NCI-H1436 treated with DMSO at 0.1 percent for 48 hours (cell line): ENCODE measurements at regions not wholly inside any gene's neighbourhood (a gene's known extent, or its start where the extent isn't known, plus 50 kb on each side); places are given as distances from the start of the nearest gene placed in this dataset.

Source experiments
- DNase-seq: peaks from one replicate; lab custom pipeline; 2025; lab: John Stamatoyannopoulos, UW

- no peak for DNase-seq
These were observed 253.4 kb downstream of the GXYLT1 start for GRCh38 chr12:41891226-41891625.

- no peak for DNase-seq
These were observed 256.4 kb downstream of the GXYLT1 start for GRCh38 chr12:41888285-41888684.

GRCh38 chr12:41881891-41882805, 262.5 kb downstream of the GXYLT1 start:
- DNase-seq: no peak

GRCh38 chr12:41869432-41869831, 275.2 kb downstream of the GXYLT1 start:
- no peak for DNase-seq

DNA sequence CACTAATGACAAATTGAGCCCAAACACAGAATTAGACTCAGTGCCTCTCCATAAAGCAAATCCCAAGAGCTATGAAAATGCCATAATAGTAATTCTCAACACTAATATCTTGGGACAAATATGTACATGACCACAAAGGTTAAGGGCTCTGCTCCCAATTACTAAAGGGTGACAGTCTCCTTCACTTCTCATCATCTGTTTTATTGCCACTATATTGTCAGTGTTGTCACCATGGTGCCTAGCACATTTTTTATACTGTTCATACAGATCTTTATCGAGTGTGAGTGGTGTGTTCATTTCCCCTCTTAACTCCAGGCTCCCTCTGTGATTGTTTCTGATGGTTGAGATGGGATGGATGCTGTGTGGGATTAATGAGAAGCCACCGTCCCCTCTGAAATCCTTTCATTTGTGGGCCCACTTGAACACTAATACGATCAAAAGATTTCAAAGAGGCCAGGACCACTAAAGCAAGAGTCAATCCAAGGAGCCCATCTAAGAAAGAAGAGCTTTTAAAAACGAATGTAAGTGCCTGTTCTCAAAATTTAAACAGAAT, 277.7 kb downstream of the GXYLT1 start:
- no peak for DNase-seq

GRCh38 chr12:41856228-41856627, 288.4 kb downstream of the GXYLT1 start:
- DNase-seq: no peak

DNA sequence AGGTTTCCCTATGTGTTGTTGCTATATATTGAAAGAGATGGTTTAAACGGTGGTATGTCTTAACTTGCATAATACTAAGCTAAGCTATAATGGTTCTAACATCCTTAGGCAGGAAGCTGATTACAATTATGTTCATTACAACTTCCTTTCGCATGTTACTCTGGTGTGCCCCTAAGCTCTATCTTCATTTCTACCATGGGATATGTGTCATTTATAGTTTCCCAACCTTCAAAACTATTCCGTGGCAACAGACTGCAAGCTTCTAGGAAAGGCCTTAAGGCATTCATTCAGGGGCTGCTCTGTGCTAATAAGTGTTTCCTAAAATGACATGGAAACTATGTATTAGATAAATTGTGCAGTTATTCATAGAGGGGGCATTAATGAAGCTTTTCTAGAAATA, 294.6 kb downstream of the GXYLT1 start:
- no peak for DNase-seq

GRCh38 chr12:41846718-41847117, 298.0 kb downstream of the GXYLT1 start:
- DNase-seq: no peak

DNA sequence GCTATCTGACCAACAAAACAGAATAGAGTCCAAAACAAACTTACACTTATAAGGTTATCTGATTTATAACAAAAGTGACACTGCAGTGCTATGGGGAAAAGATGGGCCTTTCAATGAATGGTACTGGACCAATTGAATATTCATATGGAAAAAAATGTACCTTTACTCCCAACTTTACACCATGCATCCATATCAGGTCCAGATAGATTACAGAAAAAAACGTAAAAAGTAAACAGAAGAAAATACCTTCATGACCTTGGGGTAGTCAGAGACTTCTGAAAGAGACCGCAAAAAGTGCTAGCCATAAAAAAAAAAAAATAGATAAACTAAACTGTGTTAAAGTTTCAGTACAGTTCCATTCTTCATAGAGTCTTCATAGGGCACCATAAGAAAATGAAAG, 308.3 kb downstream of the GXYLT1 start:
- no peak for DNase-seq

DNA sequence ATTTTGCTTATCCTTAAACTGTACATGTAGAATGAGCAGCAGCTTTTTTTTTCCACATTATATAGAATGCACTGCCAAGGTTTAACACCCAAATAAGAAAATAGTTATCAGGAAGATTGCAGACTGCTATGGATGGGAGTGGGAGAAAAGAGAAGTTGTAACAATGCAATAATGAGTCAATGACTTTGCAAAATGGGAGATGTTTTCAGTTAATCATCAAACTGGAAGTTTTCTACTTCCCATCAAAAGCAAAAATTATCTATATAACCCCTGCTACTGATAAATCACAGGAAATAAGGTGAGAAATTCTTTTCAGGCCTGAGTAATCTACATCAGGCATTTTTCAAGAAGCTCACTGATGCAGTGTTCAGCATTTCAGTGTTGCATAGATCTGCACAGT, 309.1 kb downstream of the GXYLT1 start:
- DNase-seq: no peak

GRCh38 chr12:41819948-41820347, 324.7 kb downstream of the GXYLT1 start:
- DNase-seq: no peak

DNA sequence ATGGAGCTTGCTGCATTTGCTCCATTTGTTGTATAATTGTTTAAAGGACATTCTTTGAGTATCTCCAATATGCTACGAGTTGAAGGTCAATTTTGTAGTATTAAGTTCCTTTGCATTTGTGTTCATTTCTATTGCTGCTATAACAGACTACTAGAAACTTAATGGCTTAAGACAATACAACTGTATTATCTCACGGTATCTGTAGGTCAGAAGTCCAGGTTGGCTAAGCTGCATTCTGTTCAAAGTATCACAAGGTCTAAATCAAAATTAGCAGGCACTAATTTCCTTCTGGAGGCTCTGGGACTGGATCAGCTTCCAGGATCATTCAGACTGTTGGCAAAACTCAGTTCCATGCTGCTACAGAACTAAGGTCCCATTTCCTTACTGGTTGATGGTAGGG, 340.6 kb downstream of the GXYLT1 start:
- DNase-seq: no peak

DNA sequence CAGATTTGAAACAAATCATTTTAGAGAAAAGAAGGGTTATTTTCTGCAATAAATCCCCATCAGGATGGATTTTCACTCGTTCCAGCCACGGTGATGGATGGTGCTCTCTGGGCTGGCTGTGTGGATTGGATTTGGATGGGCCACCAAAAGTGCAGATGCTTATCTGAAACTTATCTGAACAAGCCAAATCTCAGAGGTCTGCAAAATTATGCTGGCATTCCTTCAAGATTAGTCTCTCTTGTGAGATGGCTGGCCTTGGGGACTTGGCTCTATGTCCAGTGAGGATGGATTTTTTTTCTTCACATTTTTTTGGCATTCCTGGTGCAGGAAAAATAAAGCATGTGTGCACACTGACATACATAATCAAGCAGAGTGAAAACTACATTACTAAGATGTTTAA, 341.9 kb downstream of the GXYLT1 start:
- no peak for DNase-seq

GRCh38 chr12:41801261-41801660, 343.4 kb downstream of the GXYLT1 start:
- no peak for DNase-seq

- DNase-seq: no peak
These were observed 345.0 kb downstream of the GXYLT1 start for GRCh38 chr12:41799671-41800070.

DNA sequence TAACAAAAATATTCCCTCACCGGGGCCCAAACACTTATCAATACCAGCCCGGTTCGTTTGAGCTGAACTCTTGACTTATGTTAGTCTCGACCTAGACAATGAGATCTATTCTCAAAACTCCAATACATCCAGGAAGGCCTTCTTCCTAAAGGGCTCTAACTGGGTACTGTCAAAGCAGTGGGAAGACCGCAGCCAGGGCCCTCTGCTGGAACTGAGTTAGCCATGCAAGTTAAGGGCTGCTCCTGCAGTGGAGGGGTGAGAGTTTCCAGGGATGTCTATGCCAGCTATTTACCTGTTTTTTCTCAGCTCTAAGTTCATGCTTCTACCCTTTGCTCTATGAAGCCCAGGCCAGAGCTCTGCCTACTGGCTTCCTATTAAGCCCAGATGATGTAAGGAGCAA, 348.8 kb downstream of the GXYLT1 start:
- no peak for DNase-seq

GRCh38 chr12:41795051-41795600, 349.5 kb downstream of the GXYLT1 start:
- DNase-seq: peak; percentile 45

GRCh38 chr12:41794336-41794735, 350.3 kb downstream of the GXYLT1 start:
- DNase-seq: no peak

- DNase-seq: no peak
These were observed 359.7 kb downstream of the GXYLT1 start for GRCh38 chr12:41784957-41785356.

DNA sequence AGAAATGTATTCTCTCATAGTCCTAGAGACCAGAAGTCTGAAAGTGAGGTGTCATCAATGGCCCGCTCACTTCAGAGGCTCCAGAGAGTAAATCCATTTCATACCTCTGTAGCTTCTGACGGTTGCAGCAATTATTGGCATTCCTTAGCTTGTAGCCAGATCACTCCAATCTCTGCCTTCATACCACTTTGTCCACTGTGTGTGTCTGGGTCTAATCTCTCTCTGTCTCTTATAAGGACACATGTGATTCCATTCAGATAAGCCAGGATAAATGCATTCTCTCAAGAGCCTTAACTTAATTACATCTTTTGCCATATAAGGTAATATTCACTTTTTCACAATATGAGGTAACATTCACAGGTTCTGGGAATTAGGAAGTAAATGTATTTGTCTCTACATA, 365.7 kb downstream of the GXYLT1 start:
- DNase-seq: no peak

DNA sequence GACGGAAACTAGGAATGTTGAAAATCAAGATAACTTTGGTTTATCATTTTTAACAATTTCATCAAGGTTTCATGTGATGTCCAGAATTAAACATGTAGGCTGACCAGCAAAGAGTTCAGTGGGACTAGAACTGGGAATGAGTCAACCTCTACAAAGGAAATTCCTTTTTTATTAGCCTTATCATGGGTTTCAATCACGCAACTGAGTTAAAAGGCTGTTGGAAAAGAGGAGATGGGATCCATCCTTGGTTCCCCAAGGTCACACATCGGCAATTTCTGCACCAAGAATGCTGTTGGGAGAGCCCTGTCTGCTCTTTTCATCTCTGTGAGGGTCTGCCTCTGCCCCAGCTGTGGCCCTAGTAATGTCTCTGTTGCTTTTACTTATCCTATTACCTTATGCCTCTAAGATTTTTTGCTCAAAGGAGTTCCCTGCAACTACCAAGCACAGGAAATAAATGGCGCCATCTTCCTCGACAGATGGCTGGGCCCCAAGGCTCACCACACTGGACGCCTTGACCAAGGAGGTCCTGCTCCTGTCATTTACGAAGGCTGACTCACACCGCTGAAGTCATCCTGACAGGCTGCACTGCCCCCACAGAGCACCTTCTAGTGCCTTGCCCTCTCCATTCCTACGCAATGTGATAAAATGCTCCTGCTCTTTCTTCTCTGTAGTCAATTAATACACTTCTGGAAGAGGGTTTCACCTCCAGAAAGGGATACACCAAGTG, 367.4 kb downstream of the GXYLT1 start:
- no peak for DNase-seq

DNA sequence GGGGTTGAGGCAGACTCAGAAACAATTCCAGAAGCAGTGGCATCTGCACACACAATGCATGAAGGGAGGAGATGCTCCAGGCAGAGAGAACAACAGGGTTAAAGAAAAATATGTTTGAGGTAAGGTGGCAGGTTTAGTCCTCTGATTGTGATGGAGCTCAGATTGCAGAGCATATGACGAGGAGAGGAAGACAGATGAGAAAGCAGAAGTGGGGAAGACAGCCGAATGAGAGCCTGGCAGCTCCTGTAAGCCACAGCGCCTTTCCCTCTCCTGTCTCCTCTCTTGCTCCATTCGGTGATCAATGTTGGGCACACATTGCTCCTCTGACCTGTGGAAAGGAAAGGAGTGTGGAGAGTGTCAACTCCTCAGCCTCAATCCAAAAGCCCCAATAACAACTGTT, 372.2 kb downstream of the GXYLT1 start:
- no peak for DNase-seq

GRCh38 chr12:41769810-41770209, 374.9 kb downstream of the GXYLT1 start:
- no peak for DNase-seq
